ENCODE measurements at regions not wholly inside any gene's neighbourhood (a gene's known extent, or its start where the extent isn't known, plus 50 kb on each side); places are given as distances from the start of the nearest gene placed in this dataset.

DNA sequence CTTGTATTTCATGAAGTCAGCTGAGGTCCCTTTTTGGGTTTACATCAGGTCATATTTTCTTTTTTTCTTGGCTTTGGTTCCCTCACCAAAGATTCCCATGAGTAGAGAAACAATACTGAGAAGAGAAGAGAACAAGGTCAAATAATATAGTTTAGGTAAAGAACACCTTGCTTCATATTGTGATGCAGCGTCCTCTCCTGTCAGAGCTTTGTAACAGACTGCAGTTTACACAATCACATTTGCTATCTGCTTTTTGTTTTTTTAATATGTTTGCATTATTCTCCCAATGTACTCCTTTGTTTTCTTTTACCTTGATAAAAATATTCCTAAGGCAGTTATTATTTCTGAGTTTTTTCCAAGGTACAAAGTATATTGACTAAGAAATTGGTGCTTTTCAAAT is 283.2 kb downstream of the SHOX2 start:
- TF ChIP-seq CTCF (IDR thresholded peaks at IDR 0.05; ENCODE audit: low read depth, low read length, poor library complexity, severe bottlenecking) (no peak), EZH2phosphoT487 (IDR thresholded peaks at IDR 0.05; ENCODE audit: borderline replicate concordance, low read length) (no peak)
